GM12872 (cell line): ENCODE measurements at regions not wholly inside any gene's neighbourhood (a gene's known extent, or its start where the extent isn't known, plus 50 kb on each side); places are given as distances from the start of the nearest gene placed in this dataset.

ENCODE experiments used
- TF ChIP-seq, protein P1 (sequence below): IDR thresholded peaks from 3 replicates; pipeline ENCODE4 v1.5.1; 2011; ENCODE audit warnings: low read depth, mild to moderate bottlenecking, low read length, moderate library complexity; ENCODE audit not compliant: insufficient read depth

GRCh38 chr18:67154979-67155378 lies 361.5 kb downstream of the DSEL start:
- TF ChIP-seq, protein P1, sequence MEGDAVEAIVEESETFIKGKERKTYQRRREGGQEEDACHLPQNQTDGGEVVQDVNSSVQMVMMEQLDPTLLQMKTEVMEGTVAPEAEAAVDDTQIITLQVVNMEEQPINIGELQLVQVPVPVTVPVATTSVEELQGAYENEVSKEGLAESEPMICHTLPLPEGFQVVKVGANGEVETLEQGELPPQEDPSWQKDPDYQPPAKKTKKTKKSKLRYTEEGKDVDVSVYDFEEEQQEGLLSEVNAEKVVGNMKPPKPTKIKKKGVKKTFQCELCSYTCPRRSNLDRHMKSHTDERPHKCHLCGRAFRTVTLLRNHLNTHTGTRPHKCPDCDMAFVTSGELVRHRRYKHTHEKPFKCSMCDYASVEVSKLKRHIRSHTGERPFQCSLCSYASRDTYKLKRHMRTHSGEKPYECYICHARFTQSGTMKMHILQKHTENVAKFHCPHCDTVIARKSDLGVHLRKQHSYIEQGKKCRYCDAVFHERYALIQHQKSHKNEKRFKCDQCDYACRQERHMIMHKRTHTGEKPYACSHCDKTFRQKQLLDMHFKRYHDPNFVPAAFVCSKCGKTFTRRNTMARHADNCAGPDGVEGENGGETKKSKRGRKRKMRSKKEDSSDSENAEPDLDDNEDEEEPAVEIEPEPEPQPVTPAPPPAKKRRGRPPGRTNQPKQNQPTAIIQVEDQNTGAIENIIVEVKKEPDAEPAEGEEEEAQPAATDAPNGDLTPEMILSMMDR: no peak

DNA sequence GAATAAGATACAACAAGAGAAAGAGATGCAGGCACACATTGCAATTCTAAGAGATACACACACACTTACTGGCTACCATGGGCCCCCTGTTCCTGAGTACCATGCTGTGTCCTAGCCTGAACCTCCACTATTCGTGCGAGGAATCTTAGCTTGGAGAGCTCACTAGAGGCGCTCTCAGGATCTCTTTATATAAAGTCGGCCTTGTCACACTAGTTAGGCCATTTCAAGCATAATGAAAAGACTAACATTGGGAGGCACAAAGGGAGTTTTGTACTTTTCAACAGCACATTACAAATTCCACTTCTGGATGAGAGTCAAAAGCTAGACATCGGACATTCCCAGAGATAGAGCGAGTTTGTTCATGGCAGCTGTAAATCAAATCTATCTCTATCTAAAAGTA lies 365.2 kb downstream of the DSEL start:
- TF ChIP-seq, protein P1: no peak

- TF ChIP-seq, protein P1: no peak
Measured at GRCh38 chr18:67145586-67146292, 370.8 kb downstream of the DSEL start.

DNA sequence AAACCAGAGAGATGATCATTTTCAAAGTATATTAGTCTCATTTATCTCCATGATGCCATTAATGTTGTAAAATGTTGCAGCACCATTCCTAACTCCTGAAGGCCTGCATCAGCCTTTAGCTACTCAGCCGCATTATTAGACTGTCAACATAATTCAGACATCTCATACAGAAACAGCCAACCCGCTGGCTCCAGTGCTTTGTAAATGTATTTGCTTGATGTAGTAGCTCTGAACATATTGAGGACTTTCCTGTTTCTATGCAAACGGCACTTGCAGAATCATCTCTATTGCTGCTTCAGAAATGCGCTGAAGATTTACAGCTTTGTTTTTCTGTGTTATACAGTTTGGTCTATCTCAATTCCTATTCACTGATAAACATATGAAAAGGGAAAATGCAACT lies 372.2 kb downstream of the DSEL start:
- TF ChIP-seq, protein P1: no peak

GRCh38 chr18:67143028-67143427 lies 373.5 kb downstream of the DSEL start:
- TF ChIP-seq, protein P1: no peak

- TF ChIP-seq, protein P1: no peak
Measured at GRCh38 chr18:67142604-67143003, 373.9 kb downstream of the DSEL start.

DNA sequence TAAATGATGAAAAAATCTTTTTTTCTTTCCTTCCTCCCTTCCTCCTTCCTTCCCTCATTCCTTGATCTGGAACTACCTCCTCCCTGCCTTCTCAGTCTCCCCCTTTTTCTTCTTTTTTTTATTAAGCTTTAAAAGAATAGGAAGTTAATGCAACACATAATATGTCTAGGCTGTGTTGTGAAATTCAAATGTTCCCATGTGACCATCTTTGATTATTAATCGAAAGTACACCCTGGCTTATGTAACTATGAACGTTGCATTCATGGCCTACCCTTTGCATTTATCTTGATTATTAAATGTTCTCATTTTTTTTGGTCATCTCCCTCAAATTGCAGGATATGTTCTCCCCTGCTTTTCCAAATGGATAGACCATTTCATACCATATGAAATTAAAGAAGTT lies 376.0 kb downstream of the DSEL start:
- TF ChIP-seq, protein P1: no peak
